ENCODE measurements at regions not wholly inside any gene's neighbourhood (a gene's known extent, or its start where the extent isn't known, plus 50 kb on each side); places are given as distances from the start of the nearest gene placed in this dataset.
A peak's percentile ranks its signal among the peaks of the same experiment; 100 is the strongest.

- no peak overlapping the region for H3K27ac ChIP-seq
- CTCF ChIA-PET: no interaction called here
- no peak for DNase-seq (ENCODE audit: low spot score)
- POLR2A ChIA-PET (ENCODE audit: low non-redundant PET): no interaction called here
- no peak for TF ChIP-seq CTCF (conservative IDR thresholded peaks at IDR 0.05; ENCODE audit: low read depth)
These were observed 706.5 kb downstream of the KCTD8 start for GRCh38 chr4:43742083-43742482.

GRCh38 chr4:43754566-43754965 lies 694.0 kb downstream of the KCTD8 start:
- no peak for DNase-seq (ENCODE audit: low spot score)
- H3K27ac ChIP-seq: no peak overlapping the region
- POLR2A ChIA-PET (ENCODE audit: low non-redundant PET): no interaction called here
- TF ChIP-seq CTCF (conservative IDR thresholded peaks at IDR 0.05; ENCODE audit: low read depth): no peak
- CTCF ChIA-PET: no interaction called here

- CTCF ChIA-PET: no interaction called here
- POLR2A ChIA-PET (ENCODE audit: low non-redundant PET): no interaction called here
- H3K27ac ChIP-seq: no peak overlapping the region
- no peak for TF ChIP-seq CTCF (conservative IDR thresholded peaks at IDR 0.05; ENCODE audit: low read depth)
- peak; percentile 30 for DNase-seq (ENCODE audit: low spot score)
These were observed 691.5 kb downstream of the KCTD8 start for GRCh38 chr4:43757147-43757546.

GRCh38 chr4:43758836-43759235 lies 689.8 kb downstream of the KCTD8 start:
- CTCF ChIA-PET: interaction anchor here (0.7 to 1.0 kb wide), 2 partner anchors 266 to 870 kb away, joined by 3 to 6 read pairs; no protein-coding TSS in a partner anchor

GRCh38 chr4:43763029-43763610 lies 685.5 kb downstream of the KCTD8 start:
- TF ChIP-seq CTCF (conservative IDR thresholded peaks at IDR 0.05; ENCODE audit: low read depth): no peak
- ChIA-PET CTCF (no interaction called here), POLR2A (ENCODE audit: low non-redundant PET) (no interaction called here)
- no peak overlapping the region for H3K27ac ChIP-seq
- no peak for DNase-seq (ENCODE audit: low spot score)

More at GRCh38 chr4:43758836-43759235, 689.8 kb downstream of the KCTD8 start:
- POLR2A ChIA-PET (ENCODE audit: low non-redundant PET): no interaction called here
- no peak for DNase-seq (ENCODE audit: low spot score)
- H3K27ac ChIP-seq: no peak overlapping the region
- TF ChIP-seq CTCF (conservative IDR thresholded peaks at IDR 0.05; ENCODE audit: low read depth): no peak

GRCh38 chr4:43765514-43765913 lies 683.1 kb downstream of the KCTD8 start:
- no peak for DNase-seq (ENCODE audit: low spot score)
- no peak overlapping the region for H3K27ac ChIP-seq
- no peak for TF ChIP-seq CTCF (conservative IDR thresholded peaks at IDR 0.05; ENCODE audit: low read depth)
- ChIA-PET POLR2A (ENCODE audit: low non-redundant PET) (no interaction called here), CTCF (interaction anchor here (0.6 kb wide), 1 partner anchor 965 kb away, joined by 3 read pairs; no protein-coding TSS in a partner anchor)
